GM13976 (cell line): ENCODE measurements at regions not wholly inside any gene's neighbourhood (a gene's known extent, or its start where the extent isn't known, plus 50 kb on each side); places are given as distances from the start of the nearest gene placed in this dataset.

Experiments used
- DNase-seq: peaks from one replicate; pipeline ENCODE4 v3.0.0; 2012; ENCODE audit warnings: low spot score
- in situ Hi-C: fragments of 300-500 bp; cut with MboI; formaldehyde crosslinking; loops from one replicate; pipeline ENCODE4 v1.12.0; 2022; ENCODE audit warnings: low sequenced_read_pairs, mixed read lengths, inconsistent platforms; ENCODE audit not compliant: unreplicated experiment
- TF ChIP-seq, protein P1 (sequence below): IDR thresholded peaks from 2 replicates; pipeline ENCODE4 v1.5.1; 2012; ENCODE audit warnings: borderline replicate concordance, mild to moderate bottlenecking; ENCODE audit not compliant: insufficient read depth; ENCODE audit errors: extremely low read depth, missing control alignments, control extremely low read depth

- DNase-seq: no peak
- TF ChIP-seq, protein P1, sequence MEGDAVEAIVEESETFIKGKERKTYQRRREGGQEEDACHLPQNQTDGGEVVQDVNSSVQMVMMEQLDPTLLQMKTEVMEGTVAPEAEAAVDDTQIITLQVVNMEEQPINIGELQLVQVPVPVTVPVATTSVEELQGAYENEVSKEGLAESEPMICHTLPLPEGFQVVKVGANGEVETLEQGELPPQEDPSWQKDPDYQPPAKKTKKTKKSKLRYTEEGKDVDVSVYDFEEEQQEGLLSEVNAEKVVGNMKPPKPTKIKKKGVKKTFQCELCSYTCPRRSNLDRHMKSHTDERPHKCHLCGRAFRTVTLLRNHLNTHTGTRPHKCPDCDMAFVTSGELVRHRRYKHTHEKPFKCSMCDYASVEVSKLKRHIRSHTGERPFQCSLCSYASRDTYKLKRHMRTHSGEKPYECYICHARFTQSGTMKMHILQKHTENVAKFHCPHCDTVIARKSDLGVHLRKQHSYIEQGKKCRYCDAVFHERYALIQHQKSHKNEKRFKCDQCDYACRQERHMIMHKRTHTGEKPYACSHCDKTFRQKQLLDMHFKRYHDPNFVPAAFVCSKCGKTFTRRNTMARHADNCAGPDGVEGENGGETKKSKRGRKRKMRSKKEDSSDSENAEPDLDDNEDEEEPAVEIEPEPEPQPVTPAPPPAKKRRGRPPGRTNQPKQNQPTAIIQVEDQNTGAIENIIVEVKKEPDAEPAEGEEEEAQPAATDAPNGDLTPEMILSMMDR: no peak
- in situ Hi-C loops: no loop called here
Observed at GRCh38 chr22:48942698-48943566, 884.7 kb downstream of the BRD1 start.

- DNase-seq: no peak
- in situ Hi-C loops: no loop called here
- TF ChIP-seq, protein P1: no peak
Observed at GRCh38 chr22:48941903-48942575, 885.6 kb downstream of the BRD1 start.

GRCh38 chr22:48941033-48941902, 886.4 kb downstream of the BRD1 start:
- no peak for DNase-seq
- TF ChIP-seq, protein P1: no peak
- in situ Hi-C loops: no loop called here

- in situ Hi-C loops: no loop called here
- DNase-seq: no peak
- TF ChIP-seq, protein P1: no peak
Observed at GRCh38 chr22:48940266-48941032, 887.2 kb downstream of the BRD1 start.

DNA sequence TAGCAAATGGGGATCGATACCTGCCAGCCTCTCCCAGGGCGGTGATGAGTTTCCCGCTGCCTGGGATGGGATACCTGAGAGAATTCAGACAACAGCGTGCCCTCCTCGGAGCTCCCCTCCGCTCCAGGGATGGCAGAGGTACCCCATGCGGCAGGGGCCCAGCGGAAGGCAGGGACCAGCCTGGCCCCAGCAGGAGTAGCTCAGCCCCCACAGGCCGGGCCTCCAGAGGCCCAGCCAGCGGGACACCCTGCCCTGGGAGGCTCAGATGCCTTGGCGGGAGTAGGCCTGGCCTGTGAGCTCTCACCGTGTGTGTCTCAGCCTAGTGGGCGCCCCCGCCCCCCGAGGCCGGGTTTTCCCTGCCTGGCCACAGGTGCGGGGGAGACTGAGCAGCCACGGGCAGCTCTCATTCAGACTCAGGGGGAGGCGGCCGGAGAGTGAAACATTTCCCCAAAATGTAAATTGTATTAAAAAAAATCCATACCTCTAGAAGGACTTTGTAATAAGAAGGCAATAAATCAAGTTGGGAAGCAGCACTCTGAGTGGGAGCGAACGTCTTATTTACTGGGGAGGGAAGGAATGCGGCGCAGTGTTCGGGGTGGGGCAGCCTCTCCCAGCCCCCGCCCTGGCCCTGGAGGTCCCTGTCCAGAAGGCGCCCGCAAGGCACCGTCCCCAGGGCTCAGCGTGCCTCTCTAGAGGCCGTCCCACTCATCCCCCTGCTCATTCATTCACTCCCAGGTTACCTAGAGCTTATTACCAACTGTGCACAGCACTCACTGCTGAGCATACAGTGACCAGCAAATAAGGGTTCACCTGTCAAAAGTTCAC, 888.0 kb downstream of the BRD1 start:
- in situ Hi-C loops: no loop called here
- TF ChIP-seq, protein P1: no peak

GRCh38 chr22:48938741-48939140, 888.9 kb downstream of the BRD1 start:
- TF ChIP-seq, protein P1: no peak
- in situ Hi-C loops: no loop called here
- no peak for DNase-seq

More for the DNA sequence above, 888.0 kb downstream of the BRD1 start:
- DNase-seq: no peak
